ENCODE measurements at regions not wholly inside any gene's neighbourhood (a gene's known extent, or its start where the extent isn't known, plus 50 kb on each side); places are given as distances from the start of the nearest gene placed in this dataset.
"Not testable (repeated sequence)": the region's sequence is repeated elsewhere in the genome, so short reads cannot be mapped to it uniquely, and the experiment has no call there.

DNA sequence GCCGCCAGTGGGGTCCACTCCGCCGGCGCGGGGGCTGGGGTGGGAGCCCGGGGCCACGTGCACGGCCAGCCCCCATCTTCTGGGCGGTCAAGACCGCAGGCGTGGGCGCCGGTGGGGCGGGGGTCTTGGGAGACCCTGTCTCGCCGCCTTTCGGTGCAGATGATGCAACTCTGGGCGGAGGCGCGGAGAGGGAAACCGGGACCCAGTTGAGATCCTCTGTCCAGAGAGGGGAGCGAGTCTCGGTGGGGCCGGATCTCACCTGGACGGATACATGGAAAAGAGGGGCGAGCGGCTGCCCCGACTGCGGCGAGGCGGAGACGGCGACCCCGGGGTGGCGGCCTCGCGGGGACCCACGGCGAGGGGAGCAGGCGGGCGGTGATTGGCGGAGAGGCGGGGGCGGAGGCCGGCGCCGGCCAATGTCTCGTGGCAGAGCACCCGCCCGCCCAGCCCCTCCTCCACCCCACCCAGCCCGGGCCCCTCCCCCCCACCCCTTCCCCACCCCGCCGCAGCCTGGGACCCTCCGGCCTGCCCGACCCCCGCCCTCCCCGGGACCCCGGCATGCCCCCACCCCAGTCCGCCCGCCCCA, 4054.1 kb upstream of the TPTE start:
- H3K9me3 Mint-ChIP-seq; intact Hi-C loops (cut with micrococcal nuclease); H3K36me3 Mint-ChIP-seq (ENCODE audit: low read depth); H3K4me1 Mint-ChIP-seq (ENCODE audit: low read depth); H3K4me3 Mint-ChIP-seq; H3K27me3 Mint-ChIP-seq; H3K27ac Mint-ChIP-seq: not testable (repeated sequence)

DNA sequence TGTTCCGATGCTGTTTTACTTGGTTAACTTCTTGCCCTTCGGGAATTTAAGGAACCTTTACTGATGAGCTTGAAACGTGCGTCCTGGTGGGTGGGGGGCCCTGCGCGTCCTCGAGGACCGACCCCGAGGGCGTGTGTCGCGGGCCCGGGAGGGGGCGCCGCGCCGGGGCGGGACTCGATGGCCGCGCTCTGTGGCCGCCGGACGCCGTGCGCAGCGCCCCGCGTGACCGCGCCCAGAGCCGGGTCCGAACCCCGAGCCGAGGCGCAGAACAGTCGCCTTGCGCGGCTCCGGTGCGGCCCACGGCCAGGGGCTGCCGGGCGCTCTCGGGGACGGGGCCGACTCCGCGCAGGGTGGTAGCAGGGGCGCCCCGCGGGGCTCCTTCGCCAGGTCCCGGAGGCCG, 4053.5 kb upstream of the TPTE start:
- intact Hi-C loops (cut with micrococcal nuclease); H3K4me1 Mint-ChIP-seq (ENCODE audit: low read depth); H3K27me3 Mint-ChIP-seq; H3K9me3 Mint-ChIP-seq; H3K4me3 Mint-ChIP-seq; H3K36me3 Mint-ChIP-seq (ENCODE audit: low read depth); H3K27ac Mint-ChIP-seq: not testable (repeated sequence)

DNA sequence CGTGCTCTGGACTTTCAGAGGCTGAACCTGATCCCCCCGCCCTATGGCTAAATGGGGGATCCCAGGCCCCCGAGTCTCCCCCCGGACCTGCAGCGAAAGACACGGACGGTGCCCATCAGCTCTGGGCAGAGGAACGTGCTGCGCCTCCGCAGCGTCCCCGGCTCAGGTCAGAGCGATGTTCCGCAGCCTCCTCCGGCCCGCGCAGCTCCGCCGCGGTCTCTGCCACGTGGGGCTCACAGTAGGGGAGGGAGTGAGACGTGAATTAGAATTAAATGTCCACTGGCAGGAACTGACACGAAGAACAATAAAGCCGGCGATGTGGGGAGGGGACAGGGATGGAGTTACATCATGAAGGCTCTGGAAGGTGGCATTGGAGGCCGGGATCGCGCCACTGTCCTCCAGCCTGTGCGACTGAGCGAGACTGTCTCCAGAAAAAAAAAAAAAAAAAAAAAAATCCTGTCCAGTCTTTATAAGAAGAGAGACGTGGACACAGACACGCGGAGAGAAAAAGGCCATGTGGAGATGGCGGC, 4053.0 kb upstream of the TPTE start:
- H3K9me3 Mint-ChIP-seq; intact Hi-C loops (cut with micrococcal nuclease); H3K27ac Mint-ChIP-seq; H3K36me3 Mint-ChIP-seq (ENCODE audit: low read depth); H3K4me1 Mint-ChIP-seq (ENCODE audit: low read depth); H3K4me3 Mint-ChIP-seq; H3K27me3 Mint-ChIP-seq: not testable (repeated sequence)

DNA sequence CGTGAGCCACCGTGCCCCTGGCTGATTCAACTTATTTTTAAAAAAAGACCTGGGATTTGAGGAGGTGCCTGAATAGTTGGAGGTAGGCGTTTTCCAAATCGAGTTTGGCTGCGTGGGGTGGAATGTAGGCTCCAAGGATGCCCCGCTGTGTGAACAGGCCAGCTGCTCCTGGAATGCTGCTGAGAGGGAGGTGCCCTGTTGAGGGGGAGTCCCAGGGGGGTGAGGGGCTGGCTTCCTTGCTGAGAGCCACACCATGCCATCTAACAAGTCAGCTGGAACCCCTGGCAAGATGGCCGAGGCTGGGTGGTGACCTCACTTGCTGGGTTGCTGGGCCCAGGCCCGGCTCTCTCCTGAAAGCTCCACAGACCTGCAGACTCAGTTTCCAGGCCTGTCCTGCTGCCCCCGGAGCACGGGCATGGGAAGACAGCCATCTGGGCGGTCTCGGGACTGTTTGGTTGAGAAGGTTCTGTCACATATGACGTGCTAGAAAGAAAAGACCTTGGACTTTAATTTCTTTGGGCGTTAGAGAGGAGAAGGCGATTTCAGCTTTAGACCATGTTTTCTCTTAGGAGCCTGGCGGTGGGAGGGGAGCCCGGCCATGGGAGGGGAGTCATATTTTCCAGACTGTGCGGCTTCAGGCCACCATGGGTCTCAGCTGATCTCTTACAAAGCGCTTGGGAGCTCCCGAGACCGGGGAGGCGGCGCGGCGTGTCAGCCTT, 4047.0 kb upstream of the TPTE start:
- H3K4me3 Mint-ChIP-seq; H3K36me3 Mint-ChIP-seq (ENCODE audit: low read depth); H3K27ac Mint-ChIP-seq; H3K4me1 Mint-ChIP-seq (ENCODE audit: low read depth); H3K9me3 Mint-ChIP-seq; intact Hi-C loops (cut with micrococcal nuclease); H3K27me3 Mint-ChIP-seq: not testable (repeated sequence)

DNA sequence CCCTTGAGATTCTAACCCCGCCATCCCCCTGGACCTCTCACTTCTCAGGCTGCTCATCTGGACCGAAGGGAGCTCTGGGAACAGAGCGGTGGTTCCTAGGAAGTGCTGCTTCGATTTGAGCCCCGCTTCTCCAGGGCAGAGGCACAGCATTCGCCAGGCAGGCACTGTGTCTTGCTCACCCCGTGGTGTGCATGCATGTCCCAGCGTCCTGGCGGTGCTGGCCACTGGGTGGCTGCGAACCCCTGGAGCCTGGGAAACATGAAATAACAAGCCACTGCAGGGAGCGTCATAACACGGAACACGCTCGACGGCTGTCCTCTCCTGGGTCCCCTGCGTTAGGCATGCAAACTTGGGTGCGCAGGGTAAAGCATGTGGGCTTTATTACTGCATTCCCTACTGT, 4040.3 kb upstream of the TPTE start:
- H3K4me1 Mint-ChIP-seq (ENCODE audit: low read depth); H3K9me3 Mint-ChIP-seq; H3K27me3 Mint-ChIP-seq; H3K36me3 Mint-ChIP-seq (ENCODE audit: low read depth); H3K4me3 Mint-ChIP-seq; H3K27ac Mint-ChIP-seq; intact Hi-C loops (cut with micrococcal nuclease): not testable (repeated sequence)

DNA sequence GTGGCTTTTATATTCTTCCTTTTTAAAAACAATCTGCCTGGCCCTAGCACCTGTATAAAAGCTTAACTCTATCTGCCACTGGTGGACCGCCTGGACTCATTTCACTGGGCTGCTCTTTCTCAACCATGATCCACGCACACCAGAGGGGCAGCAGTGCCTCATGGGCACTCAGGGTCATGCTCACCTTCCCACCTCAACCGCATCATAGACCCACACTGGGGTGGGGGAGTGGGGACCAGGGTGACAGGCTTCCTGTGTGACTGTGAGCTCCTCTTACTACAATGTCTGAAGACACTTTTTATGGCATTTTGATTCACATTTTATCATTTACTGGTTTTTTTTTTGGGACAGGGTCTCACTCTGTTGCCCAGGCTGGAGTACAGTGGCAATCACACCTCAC, 4038.8 kb upstream of the TPTE start:
- intact Hi-C loops (cut with micrococcal nuclease); H3K4me3 Mint-ChIP-seq: not testable (repeated sequence)

GRCh38 chr21:6483645-6484044, 4037.7 kb upstream of the TPTE start:
- H3K4me3 Mint-ChIP-seq; intact Hi-C loops (cut with micrococcal nuclease); H3K9me3 Mint-ChIP-seq; H3K27me3 Mint-ChIP-seq; H3K36me3 Mint-ChIP-seq (ENCODE audit: low read depth); H3K4me1 Mint-ChIP-seq (ENCODE audit: low read depth); H3K27ac Mint-ChIP-seq: not testable (repeated sequence)

More for the DNA sequence above, 4038.8 kb upstream of the TPTE start:
- H3K27me3 Mint-ChIP-seq; H3K9me3 Mint-ChIP-seq; H3K36me3 Mint-ChIP-seq (ENCODE audit: low read depth); H3K27ac Mint-ChIP-seq; H3K4me1 Mint-ChIP-seq (ENCODE audit: low read depth): not testable (repeated sequence)

- H3K27ac Mint-ChIP-seq; H3K27me3 Mint-ChIP-seq; H3K4me3 Mint-ChIP-seq; H3K4me1 Mint-ChIP-seq (ENCODE audit: low read depth); H3K9me3 Mint-ChIP-seq; H3K36me3 Mint-ChIP-seq (ENCODE audit: low read depth); intact Hi-C loops (cut with micrococcal nuclease): not testable (repeated sequence)
Observed at GRCh38 chr21:6486821-6487220, 4034.6 kb upstream of the TPTE start.

DNA sequence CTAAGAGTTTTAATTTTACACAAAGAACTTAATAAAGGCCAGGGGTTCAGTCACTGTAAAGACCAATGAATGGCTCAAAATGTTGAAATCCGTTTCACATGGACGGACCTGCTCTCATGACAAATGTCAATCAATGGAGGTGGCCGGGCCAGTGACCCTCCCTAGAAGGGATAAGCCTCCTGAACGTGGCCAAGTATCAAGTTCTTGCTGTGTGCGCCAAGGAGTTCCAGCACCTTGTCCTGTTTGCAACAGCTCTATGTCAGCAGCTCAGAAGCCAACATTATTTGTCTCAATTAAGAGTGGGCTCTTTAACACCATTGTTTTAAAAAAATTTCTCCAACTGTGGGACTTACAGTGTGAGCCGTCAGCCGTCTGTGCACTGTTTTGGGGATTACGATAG, 4028.7 kb upstream of the TPTE start:
- H3K9me3 Mint-ChIP-seq; H3K27me3 Mint-ChIP-seq; H3K36me3 Mint-ChIP-seq (ENCODE audit: low read depth); H3K27ac Mint-ChIP-seq; H3K4me1 Mint-ChIP-seq (ENCODE audit: low read depth); intact Hi-C loops (cut with micrococcal nuclease); H3K4me3 Mint-ChIP-seq: not testable (repeated sequence)

GRCh38 chr21:6493957-6494356, 4027.4 kb upstream of the TPTE start:
- H3K4me1 Mint-ChIP-seq (ENCODE audit: low read depth); H3K9me3 Mint-ChIP-seq; H3K27me3 Mint-ChIP-seq; H3K4me3 Mint-ChIP-seq; H3K27ac Mint-ChIP-seq; intact Hi-C loops (cut with micrococcal nuclease); H3K36me3 Mint-ChIP-seq (ENCODE audit: low read depth): not testable (repeated sequence)

DNA sequence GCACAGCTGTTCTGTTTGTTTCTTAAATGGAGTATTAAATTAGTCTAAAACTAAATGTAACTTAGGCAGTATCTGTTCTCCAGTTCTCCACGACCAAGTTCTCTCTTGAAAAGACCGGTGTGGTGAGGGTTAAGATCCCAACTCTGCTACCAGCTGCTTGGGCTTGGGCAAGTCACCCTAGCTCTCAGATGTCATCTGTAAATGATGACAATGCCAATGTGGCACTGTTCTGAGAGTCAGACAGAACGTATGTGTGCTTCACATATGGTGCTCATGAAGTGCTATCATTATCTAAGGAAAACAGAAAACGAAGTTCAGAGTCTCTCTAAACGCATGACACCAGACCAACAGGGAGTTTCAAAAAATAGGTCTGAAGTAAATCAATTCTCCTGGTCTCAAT, 4025.0 kb upstream of the TPTE start:
- H3K9me3 Mint-ChIP-seq; intact Hi-C loops (cut with micrococcal nuclease); H3K36me3 Mint-ChIP-seq (ENCODE audit: low read depth); H3K4me3 Mint-ChIP-seq; H3K27me3 Mint-ChIP-seq; H3K27ac Mint-ChIP-seq; H3K4me1 Mint-ChIP-seq (ENCODE audit: low read depth): not testable (repeated sequence)

DNA sequence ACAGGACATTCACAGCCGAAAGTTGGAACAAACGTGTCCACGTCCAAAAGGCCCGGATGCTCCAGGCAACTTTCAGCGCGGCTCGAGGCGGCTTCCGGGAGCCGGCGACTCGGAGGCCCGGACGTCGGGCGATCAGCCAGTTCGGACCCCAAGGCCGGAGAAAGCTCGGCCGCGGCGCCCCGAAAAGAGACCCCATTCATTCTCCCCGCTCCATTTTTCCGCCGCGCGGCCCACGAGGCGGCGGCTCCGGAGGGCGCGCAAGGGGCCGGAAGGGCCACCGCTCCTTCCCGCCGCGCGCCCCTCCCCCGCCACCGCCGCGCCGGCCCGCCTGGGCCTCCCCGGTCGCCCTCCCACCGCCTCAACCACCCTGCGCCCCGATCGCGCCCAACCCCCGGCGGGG, 4022.7 kb upstream of the TPTE start:
- H3K4me1 Mint-ChIP-seq (ENCODE audit: low read depth); H3K36me3 Mint-ChIP-seq (ENCODE audit: low read depth); H3K4me3 Mint-ChIP-seq; intact Hi-C loops (cut with micrococcal nuclease); H3K27me3 Mint-ChIP-seq; H3K9me3 Mint-ChIP-seq; H3K27ac Mint-ChIP-seq: not testable (repeated sequence)

DNA sequence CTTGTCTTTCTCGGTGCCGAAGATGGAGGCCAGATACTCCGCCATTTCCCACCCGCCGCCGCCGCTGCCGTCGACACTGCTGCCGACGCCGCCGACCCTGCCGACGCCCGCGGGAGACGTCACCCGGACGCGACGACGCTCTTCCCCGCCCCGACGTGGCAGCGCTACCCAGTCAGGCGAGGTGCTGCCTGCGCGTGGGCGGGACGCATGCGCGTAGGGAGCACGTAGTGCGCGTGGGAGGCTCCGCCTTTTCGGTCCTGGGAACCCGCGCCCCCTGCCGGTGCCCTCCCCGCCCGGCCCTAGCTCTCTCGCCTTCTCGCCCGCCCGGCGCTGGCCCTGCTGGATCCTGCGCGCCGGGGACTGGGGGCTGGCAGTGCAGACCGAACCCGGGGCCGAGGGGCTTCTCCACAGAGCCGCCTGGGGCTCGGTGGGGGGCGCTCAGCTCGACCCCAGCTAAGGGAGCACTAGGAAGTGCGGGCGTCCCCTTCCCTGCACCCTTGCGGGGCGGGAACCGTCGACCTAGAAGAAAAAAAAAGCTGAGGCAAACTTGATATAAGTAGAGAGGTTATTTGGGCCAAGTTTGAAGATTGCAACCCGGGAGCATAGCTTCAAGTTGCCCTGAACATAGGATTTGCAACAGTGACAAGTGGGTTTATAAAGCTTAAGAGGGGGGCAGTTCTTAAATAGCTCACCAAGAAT, 4022.1 kb upstream of the TPTE start:
- not testable (repeated sequence) for H3K4me3 Mint-ChIP-seq, H3K27me3 Mint-ChIP-seq

DNA sequence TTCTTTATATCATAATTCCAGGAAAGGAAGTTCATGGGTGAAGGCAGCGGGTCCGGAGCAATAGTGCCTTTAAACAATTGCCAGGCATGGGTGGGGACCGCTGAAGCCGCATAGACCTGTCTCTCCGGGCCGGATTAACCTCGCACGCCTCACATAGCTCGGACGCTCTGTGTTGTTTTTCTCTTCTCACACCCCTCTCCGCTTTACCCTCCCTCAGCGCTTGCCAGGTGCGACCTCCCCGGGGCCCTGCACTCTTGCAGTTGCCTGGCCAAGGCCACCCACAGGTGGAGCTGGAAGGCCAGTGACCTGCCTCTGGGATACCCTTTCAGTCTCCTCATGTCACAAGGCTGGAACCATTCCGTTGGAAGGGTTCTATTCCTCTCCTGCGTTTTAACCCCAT, 4021.5 kb upstream of the TPTE start:
- H3K27me3 Mint-ChIP-seq; H3K4me3 Mint-ChIP-seq; H3K36me3 Mint-ChIP-seq (ENCODE audit: low read depth); H3K27ac Mint-ChIP-seq; intact Hi-C loops (cut with micrococcal nuclease); H3K9me3 Mint-ChIP-seq; H3K4me1 Mint-ChIP-seq (ENCODE audit: low read depth): not testable (repeated sequence)

More for the DNA sequence above, 4022.1 kb upstream of the TPTE start:
- intact Hi-C loops (cut with micrococcal nuclease); H3K4me1 Mint-ChIP-seq (ENCODE audit: low read depth); H3K36me3 Mint-ChIP-seq (ENCODE audit: low read depth); H3K27ac Mint-ChIP-seq; H3K9me3 Mint-ChIP-seq: not testable (repeated sequence)

GRCh38 chr21:6500681-6501080, 4020.7 kb upstream of the TPTE start:
- H3K27me3 Mint-ChIP-seq; H3K36me3 Mint-ChIP-seq (ENCODE audit: low read depth); H3K27ac Mint-ChIP-seq; H3K4me3 Mint-ChIP-seq; H3K4me1 Mint-ChIP-seq (ENCODE audit: low read depth); H3K9me3 Mint-ChIP-seq; intact Hi-C loops (cut with micrococcal nuclease): not testable (repeated sequence)

Data from dendritic cell treated with granulocyte-macrophage colony-stimulating factor and Interleukin-4, amounts not matched to agents 40 ng/mL and 50 ng/mL, for 4 days (primary cell).